ENCODE measurements at regions not wholly inside any gene's neighbourhood (a gene's known extent, or its start where the extent isn't known, plus 50 kb on each side); places are given as distances from the start of the nearest gene placed in this dataset.

- no peak for TF ChIP-seq CTCF (IDR thresholded peaks at IDR 0.05)
- TF ChIP-seq POLR2A (IDR thresholded peaks at IDR 0.05): no peak
These were observed 1105.4 kb downstream of the TUSC7 start for GRCh38 chr3:117814975-117815374.

Data from lower leg skin (tissue), 3 donors.